GM20000 (cell line): ENCODE measurements at regions not wholly inside any gene's neighbourhood (a gene's known extent, or its start where the extent isn't known, plus 50 kb on each side); places are given as distances from the start of the nearest gene placed in this dataset.

Experiments
- DNase-seq: peaks from one replicate; pipeline ENCODE4 v3.0.0; 2012; ENCODE audit warnings: low spot score
- CTCF ChIP-seq: IDR thresholded peaks from 2 replicates; pipeline ENCODE4 v1.5.1; 2012; ENCODE audit warnings: mild to moderate bottlenecking, control low read depth; ENCODE audit errors: extremely low read depth, missing control alignments

DNA sequence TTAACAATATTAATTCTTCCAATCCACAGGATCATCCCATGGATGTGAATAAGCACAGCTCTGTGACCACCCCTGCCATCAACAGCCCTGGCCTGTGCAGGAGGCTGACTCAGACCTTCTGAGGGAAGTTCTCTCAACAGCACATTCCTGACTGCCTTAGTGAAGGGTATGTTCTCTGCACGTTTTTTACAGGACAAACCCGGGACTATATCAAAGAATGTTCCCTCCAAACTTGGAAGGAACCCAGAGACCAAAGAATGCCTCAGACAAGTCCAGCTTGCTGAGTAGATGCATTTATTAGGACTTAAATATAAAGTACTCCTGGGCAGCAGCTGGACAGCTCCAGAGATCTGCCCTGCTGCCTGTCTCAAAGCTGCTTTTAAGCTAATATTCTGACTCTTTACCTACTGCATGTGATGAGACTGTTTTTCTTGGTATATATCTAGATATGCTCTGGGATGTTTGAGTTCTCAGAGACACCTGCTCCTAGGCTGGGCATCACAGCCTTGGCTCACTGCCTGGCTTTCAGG, 1127.8 kb upstream of the PRKX start:
- DNase-seq: no peak
- no peak for TF ChIP-seq CTCF

DNA sequence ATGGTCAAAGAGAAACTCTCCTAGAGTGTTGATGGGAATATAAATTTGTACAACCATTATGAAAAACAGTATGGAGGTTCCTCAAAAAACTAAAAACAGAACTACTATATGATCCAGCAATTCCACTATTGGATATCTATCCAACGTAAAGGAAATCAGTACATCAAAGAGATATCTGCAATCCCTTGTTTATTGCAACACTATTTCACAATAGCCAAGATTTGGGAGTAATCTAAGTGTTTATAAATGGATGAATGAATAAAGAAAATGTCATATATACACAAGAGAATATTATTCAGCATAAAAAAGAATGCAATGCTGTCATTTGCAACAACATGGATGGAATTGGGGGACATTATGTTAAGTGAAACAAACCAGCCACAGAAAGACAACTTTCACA, 1118.1 kb upstream of the PRKX start:
- no peak for DNase-seq
- TF ChIP-seq CTCF: no peak

DNA sequence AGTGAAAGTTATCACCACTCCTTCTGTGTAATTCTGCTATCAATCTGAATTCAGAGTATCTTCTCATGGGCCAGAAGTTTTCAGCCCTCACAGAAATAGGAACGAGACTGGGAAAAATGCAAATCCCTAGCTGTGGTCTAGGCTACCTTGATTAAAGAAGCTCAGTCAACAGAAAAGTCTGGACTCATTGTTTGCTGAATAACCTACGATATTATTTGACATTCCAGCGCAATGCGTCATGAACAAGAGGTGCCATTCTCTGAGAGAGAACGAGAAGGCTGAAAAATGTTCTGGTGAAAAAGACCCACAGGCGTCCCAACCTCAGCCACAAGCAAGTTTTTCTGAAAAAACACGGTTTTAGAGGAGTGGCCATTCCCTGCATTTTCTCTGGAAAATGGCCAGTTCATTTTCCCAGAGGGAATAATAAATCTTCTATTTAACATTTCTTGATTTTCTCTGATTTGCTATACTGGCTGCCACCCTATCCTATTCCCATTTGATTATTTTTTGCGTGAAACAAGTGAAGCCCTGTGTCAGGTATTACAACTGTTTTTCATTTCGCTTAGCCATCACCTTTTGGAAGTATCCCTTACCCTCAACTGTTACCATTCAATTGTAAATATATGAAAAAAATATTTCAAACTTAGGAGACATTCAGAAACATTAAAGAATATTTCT, 1117.6 kb upstream of the PRKX start:
- TF ChIP-seq CTCF: no peak
- DNase-seq: no peak

GRCh38 chrX:4825550-4825949, 1112.1 kb upstream of the PRKX start:
- no peak for DNase-seq
- TF ChIP-seq CTCF: no peak

DNA sequence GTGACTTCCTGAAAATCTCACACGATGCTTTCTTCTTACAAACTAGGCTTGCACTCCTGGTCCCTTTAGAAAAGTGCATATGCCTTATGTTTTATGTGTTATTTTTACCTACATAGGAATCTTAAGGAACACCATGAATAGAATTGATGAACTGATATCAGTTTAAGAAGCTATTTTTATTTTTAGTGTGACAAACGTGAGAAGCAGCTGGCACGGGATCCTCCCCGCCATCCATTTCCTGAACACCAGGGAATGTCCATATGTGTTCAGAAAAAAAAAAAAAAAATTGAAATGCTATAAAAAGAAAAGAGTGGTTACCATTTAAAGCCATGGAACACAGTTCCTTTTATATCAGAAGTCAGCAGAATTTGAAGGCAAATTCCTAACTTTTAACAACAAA, 1096.1 kb upstream of the PRKX start:
- DNase-seq: no peak
- TF ChIP-seq CTCF: no peak

DNA sequence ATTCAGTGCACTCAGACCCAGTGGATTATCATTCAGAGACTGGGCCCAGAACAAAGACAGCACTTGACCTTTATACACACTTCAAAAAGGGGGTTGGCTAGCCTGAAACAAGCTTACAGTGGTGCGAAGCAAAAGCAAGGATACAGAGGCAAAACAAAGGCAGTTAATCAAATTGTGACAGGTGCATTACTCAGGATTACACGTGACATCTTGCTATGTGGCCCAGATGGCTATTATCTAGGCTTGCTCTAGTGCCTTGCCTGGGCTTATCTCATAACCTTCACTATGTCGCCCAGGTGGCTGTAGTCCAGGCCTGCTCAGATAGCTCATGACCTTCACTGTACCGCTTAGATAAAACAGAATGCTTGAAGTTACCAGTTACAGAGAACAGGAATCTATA, 1092.1 kb upstream of the PRKX start:
- DNase-seq: no peak
- TF ChIP-seq CTCF: no peak

- no peak for DNase-seq
- TF ChIP-seq CTCF: no peak
Measured at GRCh38 chrX:4800756-4801155, 1087.3 kb upstream of the PRKX start.
